ENCODE measurements at regions not wholly inside any gene's neighbourhood (a gene's known extent, or its start where the extent isn't known, plus 50 kb on each side); places are given as distances from the start of the nearest gene placed in this dataset.

GRCh38 chr6:25147223-25147622 lies 132.0 kb upstream of the CARMIL1 start:
- no peak for ATAC-seq

GRCh38 chr6:25150031-25150430 lies 129.1 kb upstream of the CARMIL1 start:
- whole genome bisulfite sequencing (ENCODE audit: missing lambda C conversion rate): 0% methylated on average over 1 of the region's 1 CpG
- DNase-seq (ENCODE audit: low read depth in 1 of 2, low spot score in 1 of 2): no peak
- ChIA-PET CTCF (no interaction called here), POLR2A (no interaction called here)
- H3K4me1 ChIP-seq: no peaks in the 10 kb centered on the region
- no peaks in the 10 kb centered on the region; the same call in 1 of the 3 replicates for H3K9me3 ChIP-seq
- no peak overlapping the region for H3K4me3 ChIP-seq
- no peak for ATAC-seq
- H3K4me2 ChIP-seq: no peak overlapping the region
- FAIRE-seq: no peak
- H3K27ac ChIP-seq: no peak overlapping the region
- TF ChIP-seq FOSL2 (IDR thresholded peaks at IDR 0.05) (no peak), FOSL2 (CRISPR knock-in tag; IDR thresholded peaks at IDR 0.05) (no peak), USF2 (IDR thresholded peaks at IDR 0.05) (no peak), NPAS2 (CRISPR knock-in tag; IDR thresholded peaks at IDR 0.05; ENCODE audit: borderline replicate concordance) (no peak), EP300 (IDR thresholded peaks at IDR 0.05) (no peak), CBX8 (IDR thresholded peaks at IDR 0.05) (no peak), TP53 (CRISPR knock-in tag; IDR thresholded peaks at IDR 0.05) (no peak), MYC (IDR thresholded peaks at IDR 0.05; ENCODE audit: borderline replicate concordance, low read length) (no peak), ESRRA (IDR thresholded peaks at IDR 0.05; ENCODE audit: borderline replicate concordance, low read length) (no peak), RARB (CRISPR knock-in tag; IDR thresholded peaks at IDR 0.05) (no peak), SMC3 (IDR thresholded peaks at IDR 0.05) (no peak), ZSCAN20 (CRISPR knock-in tag; IDR thresholded peaks at IDR 0.05) (no peak), ATOH8 (CRISPR knock-in tag; IDR thresholded peaks at IDR 0.05; ENCODE audit: low read depth) (no peak), MAX (IDR thresholded peaks at IDR 0.05) (no peak)

More at GRCh38 chr6:25147223-25147622, 132.0 kb upstream of the CARMIL1 start:
- ChIA-PET POLR2A (no interaction called here), CTCF (no interaction called here)
- no peak overlapping the region for H3K4me2 ChIP-seq
- DNase-seq (ENCODE audit: low read depth in 1 of 2, low spot score in 1 of 2) (no peak), FAIRE-seq (no peak)
- TF ChIP-seq ZNF302 (CRISPR knock-in tag; IDR thresholded peaks at IDR 0.05) (no peak), ZSCAN20 (CRISPR knock-in tag; IDR thresholded peaks at IDR 0.05) (no peak), EHF (CRISPR knock-in tag; IDR thresholded peaks at IDR 0.05) (no peak), EP300 (IDR thresholded peaks at IDR 0.05) (no peak), RARB (CRISPR knock-in tag; IDR thresholded peaks at IDR 0.05) (no peak), BHLHE40 (IDR thresholded peaks at IDR 0.05; ENCODE audit: low read depth, low read length) (no peak), CHD4 (IDR thresholded peaks at IDR 0.05; ENCODE audit: borderline replicate concordance) (no peak), ZFP36 (IDR thresholded peaks at IDR 0.05; ENCODE audit: borderline replicate concordance, partially characterized antibody) (no peak), ELK1 (IDR thresholded peaks at IDR 0.05; ENCODE audit: low read depth, low read length) (no peak), HEYL (CRISPR knock-in tag; IDR thresholded peaks at IDR 0.05) (no peak), ESRRA (IDR thresholded peaks at IDR 0.05; ENCODE audit: borderline replicate concordance, low read length) (no peak), RCOR1 (IDR thresholded peaks at IDR 0.05; ENCODE audit: low read depth, low read length) (no peak), BCL3 (IDR thresholded peaks at IDR 0.05) (no peak), MAFK (IDR thresholded peaks at IDR 0.05; ENCODE audit: partially characterized antibody) (no peak), HDAC2 (IDR thresholded peaks at IDR 0.05) (no peak), REST (IDR thresholded peaks at IDR 0.05) (no peak), CBX8 (IDR thresholded peaks at IDR 0.05) (no peak), MYC (IDR thresholded peaks at IDR 0.05; ENCODE audit: borderline replicate concordance, low read length) (no peak)
- H3K4me1 ChIP-seq: no peaks in the 10 kb centered on the region
- no peak overlapping the region for H3K27ac ChIP-seq
- no peaks in the 10 kb centered on the region; the same call in 1 of the 3 replicates for H3K9me3 ChIP-seq
- H3K4me3 ChIP-seq: no peak overlapping the region
